HUDEP-2 (cell line): ENCODE measurements at regions not wholly inside any gene's neighbourhood (a gene's known extent, or its start where the extent isn't known, plus 50 kb on each side); places are given as distances from the start of the nearest gene placed in this dataset.
"Not testable (repeated sequence)": the region's sequence is repeated elsewhere in the genome, so short reads cannot be mapped to it uniquely, and the experiment has no call there.

Source experiments
- DNase-seq, 76 experiments: peaks; one replicate each; lab custom pipeline; 2025; ENCODE audit not compliant: unreplicated experiment in 76 of 76; lab: John Stamatoyannopoulos, UW

DNA sequence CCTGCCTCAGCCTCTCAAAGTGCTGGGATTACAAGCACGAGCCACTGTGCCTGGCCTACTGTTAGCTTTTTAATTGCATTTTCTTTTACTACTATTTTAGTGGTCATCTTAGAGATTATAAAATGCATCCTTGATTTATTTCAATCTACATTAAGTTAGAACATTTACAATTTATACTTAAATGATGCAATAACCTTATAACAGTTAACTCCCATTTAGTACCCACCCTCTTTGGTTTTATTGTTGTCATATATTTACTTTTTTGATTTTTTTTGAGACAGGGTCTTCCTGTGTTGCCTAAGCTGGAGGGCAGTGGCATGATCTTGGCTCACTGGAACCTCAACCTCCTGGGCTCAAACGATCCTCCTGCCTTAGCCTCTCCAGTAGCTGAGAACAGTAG lies 77.3 kb downstream of the PPCDC start:
- DNase-seq: no peak

DNA sequence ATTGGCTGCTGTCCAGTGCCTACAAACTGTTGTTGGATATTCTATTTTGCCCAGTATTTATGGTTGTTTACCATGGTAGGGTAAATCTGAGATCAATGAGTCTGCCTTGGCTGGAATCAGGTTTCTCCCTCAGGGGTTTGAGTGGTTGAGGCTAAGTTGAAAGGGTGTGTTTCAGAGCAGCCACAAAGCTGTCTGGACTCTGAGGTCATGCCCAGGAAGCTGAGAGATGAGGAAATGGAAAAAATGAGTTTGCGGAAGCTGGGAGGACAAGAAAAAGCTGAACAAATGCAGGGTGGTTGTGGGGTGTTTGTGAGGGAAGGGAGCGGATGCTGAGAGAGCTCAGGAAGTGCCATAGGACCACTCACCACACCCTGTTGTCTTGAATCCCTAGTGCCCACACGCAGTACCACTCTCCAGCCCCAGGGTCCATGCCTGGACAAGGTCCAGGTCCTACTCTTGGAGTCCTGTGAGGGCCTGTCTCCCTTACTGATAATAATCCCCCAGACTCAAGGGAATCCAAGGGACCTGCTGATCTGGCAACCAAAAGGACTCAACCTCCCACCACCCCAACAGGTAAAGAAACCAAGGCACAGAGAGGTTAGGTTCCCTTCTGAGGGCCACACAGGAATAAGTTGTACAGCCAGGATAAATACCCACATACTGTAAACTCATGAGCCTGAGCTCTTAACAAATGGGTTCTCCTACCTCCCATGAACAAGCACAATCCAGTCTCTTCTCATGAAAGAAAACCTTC lies 81.6 kb downstream of the PPCDC start:
- DNase-seq: peak in 8 of 76 experiments; percentile 6 to 43 (median 26)

DNA sequence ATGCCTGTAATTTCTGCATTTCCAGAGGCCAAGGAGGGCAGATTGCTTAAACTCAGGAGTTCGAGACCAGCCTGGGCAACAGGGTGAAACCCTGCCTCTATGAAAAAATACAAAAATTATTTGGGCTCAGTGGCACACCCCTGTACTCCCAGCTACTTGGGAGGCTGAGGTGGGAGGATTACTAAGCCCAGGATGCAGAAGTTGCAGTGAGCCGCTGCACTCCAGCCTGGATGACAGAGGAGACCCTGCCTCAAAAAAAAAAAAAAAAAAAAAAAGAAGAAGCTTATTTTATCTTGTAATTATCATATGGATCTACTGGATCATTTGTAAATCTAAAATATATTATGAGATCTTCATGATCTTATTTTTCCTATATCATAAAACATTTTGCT lies 84.1 kb downstream of the PPCDC start:
- no peak for DNase-seq

DNA sequence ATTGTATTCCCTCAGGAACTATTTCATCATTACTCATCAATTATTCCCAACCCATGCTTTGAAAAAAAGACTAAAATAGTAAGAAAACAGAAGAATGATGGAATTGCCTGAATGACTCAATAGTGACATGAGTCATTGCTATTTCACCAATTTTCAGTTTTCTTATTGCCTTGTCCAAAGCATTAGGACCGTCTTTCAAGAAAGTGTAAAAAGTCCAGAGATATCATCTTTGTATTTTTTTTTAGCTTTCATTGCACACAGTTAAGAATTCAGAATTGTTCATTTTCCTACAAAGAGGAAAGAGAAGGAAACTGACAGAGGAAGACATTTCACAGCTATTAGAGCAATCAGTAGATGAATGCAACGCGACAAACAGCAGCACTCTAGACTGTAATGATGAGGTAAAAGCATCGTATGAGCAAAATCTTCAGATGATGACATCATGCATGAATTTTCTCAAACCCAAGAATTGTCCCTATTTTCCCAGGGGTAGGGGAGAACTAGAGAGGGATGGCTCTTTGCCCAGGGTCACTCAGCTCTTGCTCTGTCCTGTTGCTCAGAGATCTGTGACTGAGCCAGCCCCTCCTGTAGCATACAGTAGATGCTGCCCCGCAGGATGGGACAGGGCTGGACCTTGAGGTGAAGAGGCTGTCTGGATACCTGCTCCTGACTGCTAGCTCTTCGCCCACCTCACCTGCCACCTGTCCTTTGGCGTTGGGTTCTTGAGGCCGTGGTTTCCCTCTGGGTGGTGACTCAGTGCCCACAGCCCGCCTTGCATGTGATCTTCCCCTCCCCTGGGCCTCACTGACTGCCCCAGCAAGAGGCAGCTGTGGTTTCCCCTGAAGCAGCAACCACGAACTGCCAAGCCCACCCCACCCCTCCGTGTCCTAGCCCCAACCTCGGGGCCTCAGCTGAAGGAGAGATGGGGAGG lies 84.8 kb downstream of the PPCDC start:
- peak in 25 of 76 experiments; percentile 8 to 57 (median 21) for DNase-seq

DNA sequence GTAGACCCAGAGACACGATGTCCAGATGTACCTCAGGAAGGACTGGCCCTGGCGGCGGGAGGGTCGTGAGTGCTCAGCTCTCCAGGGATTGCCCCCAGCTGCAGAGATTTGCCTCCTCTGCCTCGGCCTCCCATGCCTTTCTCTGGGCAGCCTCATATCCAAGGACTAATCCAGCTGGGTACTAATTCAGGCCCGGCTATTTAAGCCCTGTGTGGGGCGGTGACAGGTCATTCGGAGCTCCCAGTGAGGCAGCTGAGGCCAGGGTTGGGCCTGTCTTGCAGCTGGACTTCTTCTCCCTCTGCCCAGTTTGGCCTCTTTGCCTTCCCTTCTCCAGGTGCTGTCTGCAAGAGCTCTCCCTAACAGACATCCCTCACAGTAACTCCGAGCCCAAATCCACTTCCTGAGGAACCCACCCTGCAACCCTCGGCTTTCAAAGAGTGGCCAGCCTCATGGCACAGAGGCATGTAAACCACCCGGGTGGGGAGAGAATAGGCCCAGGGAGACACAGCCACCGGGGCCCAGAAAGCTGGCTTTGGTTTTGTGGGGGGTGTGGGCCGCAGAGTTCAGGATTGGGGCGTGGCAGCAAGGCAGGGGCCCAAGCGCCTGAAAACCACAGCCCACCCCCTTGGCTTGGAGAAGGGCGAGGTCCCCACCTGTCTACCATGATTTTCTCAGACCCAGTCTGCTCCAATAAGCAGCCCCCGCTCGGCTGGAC lies 85.8 kb downstream of the PPCDC start:
- no peak for DNase-seq

DNA sequence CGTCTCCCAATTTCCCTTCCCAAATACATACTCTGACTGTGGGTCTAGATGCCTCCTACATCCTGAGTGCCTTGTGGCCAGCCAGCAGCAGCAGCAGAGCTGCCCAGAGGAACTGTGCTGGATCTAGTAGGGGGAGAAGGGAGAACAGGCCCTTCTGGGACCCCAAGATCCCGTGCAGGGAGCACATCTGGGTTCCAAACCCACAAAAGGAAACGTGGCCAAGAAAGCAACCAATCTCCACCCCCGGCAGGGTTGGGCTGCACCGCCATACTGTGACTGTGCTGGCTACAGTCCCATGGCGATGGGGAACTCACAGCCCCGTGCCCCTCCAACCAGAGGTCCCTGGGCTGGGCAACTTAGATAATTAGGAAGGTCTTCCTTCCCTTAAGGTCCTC lies 86.3 kb downstream of the PPCDC start:
- no peak for DNase-seq

DNA sequence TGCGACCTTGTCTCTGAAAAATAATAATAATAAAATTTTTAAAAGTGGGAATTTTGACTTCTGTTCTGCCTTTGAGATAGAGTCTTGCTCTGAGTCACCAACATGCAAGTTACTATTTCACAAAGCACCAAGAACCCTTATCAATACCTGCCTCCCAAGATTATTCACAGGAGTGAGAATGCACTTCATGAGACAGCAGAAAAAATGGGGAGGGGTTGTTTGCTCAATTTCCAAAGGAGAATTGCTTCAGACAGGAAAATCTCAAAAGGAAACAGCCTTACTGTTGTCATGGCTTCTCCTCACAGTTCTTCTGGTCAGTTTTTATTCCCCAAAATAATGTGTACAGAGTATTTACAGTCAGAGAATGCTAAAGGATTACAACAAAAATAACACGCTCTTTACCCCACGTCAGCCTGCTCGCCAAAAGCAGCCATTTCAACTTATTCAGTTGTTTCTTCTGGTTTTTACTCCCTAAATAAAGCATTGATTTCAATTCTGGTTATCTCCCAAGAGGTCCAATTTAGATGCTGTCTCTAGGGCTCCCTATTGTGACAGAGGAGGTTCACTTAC lies 89.0 kb downstream of the PPCDC start:
- DNase-seq: peak in 2 of 76 experiments; percentile 8 to 15

DNA sequence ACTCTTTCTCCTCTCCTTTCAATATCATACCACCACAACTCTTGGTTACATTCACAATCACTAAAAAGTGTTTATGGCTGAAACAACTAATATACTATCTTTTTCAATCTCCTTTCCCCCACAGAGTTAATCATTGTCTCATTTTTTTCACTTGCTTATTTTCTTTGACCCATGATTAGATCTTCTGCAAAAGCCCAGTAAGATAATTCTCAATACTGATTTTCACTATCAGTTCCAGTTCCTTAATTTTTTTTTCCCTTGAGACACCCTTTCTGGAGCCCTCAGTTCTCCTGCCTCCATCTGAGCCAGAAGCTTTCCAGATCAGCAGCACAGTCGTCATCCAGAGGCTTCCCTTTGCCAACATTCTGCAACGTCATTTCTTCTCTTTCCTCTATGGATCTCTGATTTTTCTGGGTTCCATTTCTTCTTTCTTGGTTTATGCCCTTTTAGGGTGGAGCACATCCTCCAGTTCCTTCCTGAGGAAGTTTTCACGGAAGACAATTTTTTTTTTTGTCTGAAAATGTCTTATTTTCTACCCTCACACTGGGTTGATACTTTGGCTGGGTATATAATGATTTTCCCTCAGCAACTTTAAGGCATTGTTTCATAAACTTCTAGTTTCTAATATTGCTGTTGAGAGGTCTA lies 88.7 kb upstream of the C15orf39 start:
- no peak for DNase-seq

DNA sequence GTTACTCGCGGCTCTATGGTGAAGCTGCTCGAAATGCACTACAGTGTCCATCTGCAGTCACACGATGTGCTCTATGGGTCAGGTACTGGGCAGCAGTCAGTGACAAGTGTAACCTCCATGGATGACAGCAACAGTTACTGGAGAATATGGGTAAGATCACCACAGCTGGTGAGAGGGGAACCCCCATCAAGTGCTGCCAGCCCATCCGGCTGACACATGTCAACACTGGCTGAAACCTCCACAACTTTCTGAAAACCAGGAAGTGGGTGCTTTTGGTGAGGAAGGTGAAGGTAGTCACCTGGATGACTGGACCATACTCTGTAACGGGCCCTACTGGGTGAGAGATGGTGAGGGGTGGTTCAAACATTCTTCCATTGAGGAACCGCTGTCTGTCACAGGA lies 87.4 kb upstream of the C15orf39 start:
- DNase-seq: no peak

DNA sequence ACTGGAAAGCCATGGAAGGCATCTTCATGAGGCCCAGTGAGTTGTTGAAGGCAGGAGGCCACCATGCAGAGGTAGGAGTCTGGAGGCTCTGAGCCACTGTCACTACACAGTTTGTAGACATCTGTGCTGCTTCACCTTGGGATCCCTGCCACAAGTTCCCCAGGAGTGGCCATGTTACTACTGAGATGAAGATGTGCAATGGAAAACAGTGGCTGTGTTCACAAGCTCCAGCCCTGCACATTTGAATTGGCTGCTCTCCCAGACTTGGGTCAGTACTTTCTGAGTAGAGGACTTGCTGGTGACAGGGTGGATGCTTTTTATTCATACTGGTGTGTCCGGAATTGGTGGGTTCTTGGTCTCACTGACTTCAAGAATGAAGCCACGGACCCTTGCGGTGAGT lies 86.9 kb upstream of the C15orf39 start:
- DNase-seq: peak in 4 of 76 experiments; percentile 6 to 26 (median 24)

DNA sequence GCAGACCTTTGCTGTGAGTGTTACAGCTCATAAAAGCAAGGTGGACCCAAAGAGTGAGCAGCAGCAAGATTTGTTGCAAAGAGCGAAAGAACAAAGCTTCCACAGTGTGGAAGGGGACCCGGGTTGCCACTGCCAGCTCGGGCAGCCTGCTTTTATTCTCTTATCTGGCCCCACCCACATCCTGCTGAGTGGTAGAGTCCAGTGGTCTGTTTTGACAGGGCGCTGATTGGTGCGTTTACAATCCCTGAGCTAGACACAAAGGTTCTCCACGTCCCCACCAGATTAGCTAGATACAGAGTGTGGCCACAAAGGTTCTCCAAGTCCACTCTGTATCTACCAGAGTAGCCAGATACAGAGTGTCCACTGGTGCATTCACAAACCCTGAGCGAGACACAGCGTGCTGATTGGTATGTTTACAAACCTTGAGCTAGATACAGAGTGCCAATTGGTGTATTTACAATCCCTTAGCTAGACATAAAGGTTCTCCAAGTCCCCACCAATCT lies 86.2 kb upstream of the C15orf39 start:
- DNase-seq: not testable (repeated sequence)

DNA sequence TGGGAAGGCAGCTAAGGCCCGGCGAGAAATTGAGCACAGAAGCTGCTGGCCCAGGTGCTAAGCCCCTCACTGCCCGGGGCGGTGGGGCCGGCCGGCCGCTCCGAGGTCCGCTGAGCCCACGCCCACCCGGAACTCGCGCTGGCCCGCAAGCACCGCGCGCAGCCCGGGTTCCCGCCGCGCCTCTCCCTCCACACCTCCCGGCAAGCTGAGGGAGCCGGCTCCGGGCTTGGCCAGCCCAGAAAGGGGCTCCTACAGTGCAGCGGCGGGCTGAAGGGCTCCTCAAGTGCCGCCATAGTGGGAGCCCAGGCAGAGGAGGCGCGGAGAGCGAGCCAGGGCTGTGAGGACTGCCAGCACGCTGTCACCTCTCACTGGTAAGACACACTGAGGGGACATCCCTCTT lies 85.5 kb upstream of the C15orf39 start:
- DNase-seq: not testable (repeated sequence)

DNA sequence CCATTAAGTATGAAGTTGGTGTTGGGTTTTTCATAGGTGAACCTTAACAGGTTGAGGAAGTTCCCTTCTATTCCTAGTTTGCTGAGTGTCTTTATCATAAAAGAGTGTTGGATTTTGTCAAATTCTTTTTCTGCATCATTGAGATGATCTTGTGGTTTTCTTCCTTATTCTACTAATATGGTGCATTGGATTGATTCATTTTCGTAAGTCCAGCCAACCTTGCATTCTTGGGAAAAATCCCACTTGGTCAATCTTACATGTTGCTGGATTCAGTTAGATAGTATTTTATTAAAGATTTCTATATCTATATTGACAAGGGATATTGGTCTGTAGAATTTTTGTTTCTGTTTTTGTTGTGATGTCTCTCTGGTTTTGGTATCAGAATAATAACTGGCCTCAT lies 83.7 kb upstream of the C15orf39 start:
- DNase-seq: no peak

DNA sequence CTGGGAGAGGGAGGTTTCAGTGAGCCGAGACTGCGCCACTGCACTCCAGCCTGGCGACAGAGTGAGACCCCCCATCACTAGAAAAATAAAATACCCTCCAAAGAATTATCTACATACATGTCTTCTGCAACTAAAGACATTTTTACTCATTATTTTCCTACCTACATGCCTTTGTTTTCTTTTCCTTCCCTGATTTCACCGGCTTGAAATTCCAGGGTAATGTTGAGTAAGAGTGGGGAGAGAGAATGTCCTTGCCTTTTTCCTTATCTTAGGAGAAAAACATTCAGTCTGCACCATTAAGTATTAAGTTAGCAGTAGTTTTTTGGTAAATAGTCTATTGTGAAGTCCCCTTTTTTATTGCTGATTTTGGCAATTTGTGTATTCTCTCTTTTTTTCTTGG lies 82.4 kb upstream of the C15orf39 start:
- not testable (repeated sequence) for DNase-seq

DNA sequence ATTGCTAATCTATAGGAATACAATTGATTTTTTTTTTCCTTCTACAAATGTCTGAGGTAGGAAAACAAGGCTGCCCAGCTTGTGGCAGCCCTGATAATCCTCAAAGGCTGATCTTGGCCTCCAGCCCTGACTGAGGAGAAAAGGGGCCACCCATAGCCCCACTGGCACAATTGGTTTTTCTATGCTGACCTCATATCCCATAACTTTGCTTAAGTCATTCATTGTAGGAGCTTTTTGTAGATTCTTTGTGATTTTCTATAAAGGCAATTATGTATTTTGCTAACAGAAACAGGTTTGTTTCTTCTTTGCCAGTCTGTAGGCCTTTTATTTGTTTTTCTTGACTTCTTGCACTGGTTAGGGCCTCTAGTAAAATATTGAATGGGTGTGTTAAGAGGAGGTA lies 80.2 kb upstream of the C15orf39 start:
- DNase-seq: peak in 2 of 76 experiments; percentile 4 to 10

DNA sequence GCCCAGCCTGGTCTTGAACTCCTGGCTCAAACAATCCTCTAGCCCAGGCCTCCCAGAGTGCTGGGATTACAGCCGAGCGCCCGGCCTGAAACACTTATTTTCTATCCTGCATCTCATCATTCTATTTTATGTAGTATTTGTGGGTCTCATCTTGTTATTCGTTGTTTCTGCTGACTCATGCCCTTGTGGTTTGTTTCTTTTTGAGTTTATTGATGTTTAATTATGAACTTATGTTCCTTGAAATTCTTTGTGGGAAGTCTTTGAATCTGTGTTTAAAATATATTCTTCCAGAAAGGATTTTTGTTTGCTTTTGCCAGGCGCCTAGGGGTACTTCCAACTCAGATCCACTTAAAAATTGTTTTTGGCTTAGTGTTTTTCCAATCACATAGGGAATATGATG lies 78.3 kb upstream of the C15orf39 start:
- peak in 1 of 76 experiments; percentile 9 for DNase-seq

DNA sequence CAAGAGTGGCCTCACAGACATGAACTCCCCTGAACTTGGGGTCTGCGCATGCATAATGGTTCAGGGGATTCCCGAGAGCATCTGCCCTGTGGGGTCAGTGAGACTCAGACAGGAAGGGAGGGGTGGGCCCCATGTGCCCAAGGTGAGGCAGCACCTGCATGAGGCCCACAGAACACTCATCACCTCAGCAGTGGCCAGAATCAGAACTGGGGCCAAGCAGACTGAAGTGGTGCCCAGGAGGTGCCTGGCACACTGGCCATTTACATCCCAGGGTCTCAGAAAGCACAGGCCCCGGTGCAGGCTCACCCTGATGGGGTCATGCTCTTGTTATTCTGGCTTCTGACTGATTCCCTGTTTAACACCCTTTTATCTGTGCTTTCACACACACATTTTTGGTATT lies 77.4 kb upstream of the C15orf39 start:
- not testable (repeated sequence) for DNase-seq

DNA sequence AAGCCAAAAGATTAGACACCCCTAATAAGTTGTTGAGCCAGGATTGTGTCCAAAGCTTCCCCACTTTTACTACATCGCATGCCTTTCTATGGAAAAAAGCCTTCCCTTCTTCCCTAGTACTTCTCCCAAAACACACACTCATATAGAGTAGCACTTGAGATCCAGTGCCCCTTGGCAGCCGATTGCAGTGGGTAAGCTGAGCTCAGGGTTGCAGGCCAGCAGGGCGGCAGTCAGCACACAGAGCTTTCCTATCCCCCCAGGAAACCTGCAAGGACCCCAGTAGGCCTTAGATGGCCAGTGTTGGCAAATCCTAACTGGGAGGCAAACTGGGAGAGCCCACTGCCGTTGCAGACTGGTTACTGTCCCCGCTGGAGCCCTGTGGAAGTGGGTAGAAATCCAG lies 75.7 kb upstream of the C15orf39 start:
- no peak for DNase-seq

DNA sequence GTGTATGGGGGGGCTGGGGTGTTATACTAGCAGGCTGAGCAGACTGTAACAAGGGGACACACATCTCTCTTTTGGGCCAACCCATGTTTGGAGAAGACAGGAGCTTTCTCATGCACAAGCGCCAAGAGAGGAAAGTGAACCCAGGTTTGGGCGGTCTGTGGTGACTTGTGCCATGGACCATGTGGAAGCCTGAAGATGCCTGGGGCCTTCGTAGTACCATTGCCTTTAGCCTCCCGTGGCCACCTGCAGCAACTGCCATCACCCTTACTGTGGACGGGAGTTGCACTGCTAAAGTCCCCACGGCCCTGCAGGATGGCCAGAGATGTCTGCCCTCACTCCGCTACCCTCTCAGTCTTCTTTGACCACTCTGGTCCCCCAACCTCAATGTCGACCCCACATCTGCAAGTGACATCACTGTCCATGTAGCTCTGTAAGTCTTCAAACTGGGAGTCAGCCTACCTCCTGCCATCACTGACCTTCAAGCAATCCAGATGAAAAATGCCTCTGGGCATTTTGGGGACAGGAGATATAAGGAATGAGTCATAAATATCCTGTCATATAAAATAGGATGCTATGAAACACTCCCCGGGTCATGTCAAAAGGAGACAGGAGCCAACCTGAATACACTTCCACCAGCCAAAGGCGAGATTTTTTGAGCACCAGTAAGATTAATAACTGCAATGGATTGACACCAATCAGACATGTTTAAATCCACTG lies 74.7 kb upstream of the C15orf39 start:
- no peak for DNase-seq
